HG02759 (cell line): ENCODE measurements at regions not wholly inside any gene's neighbourhood (a gene's known extent, or its start where the extent isn't known, plus 50 kb on each side); places are given as distances from the start of the nearest gene placed in this dataset.

Source experiments
- ATAC-seq: cut with Tn5 transposase; IDR thresholded peaks from one replicate; pipeline ENCODE4 v1.9.1; 2021; ENCODE audit warnings: mild to moderate bottlenecking, moderate library complexity; ENCODE audit not compliant: unreplicated experiment

GRCh38 chrX:9311421-9312160 lies 153.3 kb upstream of the TBL1X start:
- ATAC-seq, result no peak

GRCh38 chrX:9312922-9313867 lies 151.7 kb upstream of the TBL1X start:
- peak; percentile 72 for ATAC-seq

- ATAC-seq, result no peak
These were observed 149.8 kb upstream of the TBL1X start for GRCh38 chrX:9315086-9315485.

- ATAC-seq, result no peak
These were observed 148.8 kb upstream of the TBL1X start for GRCh38 chrX:9316096-9316495.

GRCh38 chrX:9317176-9317575 lies 147.7 kb upstream of the TBL1X start:
- ATAC-seq, result no peak

GRCh38 chrX:9318213-9318612 lies 146.6 kb upstream of the TBL1X start:
- no peak for ATAC-seq

GRCh38 chrX:9318766-9319165 lies 146.1 kb upstream of the TBL1X start:
- ATAC-seq, result no peak

- no peak for ATAC-seq
These were observed 143.9 kb upstream of the TBL1X start for GRCh38 chrX:9320940-9321339.

GRCh38 chrX:9324676-9325075 lies 140.2 kb upstream of the TBL1X start:
- ATAC-seq, result no peak

- no peak for ATAC-seq
These were observed 138.5 kb upstream of the TBL1X start for GRCh38 chrX:9326369-9326768.

GRCh38 chrX:9327086-9327746 lies 137.6 kb upstream of the TBL1X start:
- no peak for ATAC-seq

- ATAC-seq, result no peak
These were observed 137.1 kb upstream of the TBL1X start for GRCh38 chrX:9327747-9328145.

- ATAC-seq, result no peak
These were observed 135.8 kb upstream of the TBL1X start for GRCh38 chrX:9329056-9329455.

- ATAC-seq, result no peak
These were observed 134.4 kb upstream of the TBL1X start for GRCh38 chrX:9330249-9330982.

GRCh38 chrX:9333873-9334560 lies 130.8 kb upstream of the TBL1X start:
- ATAC-seq, result no peak

GRCh38 chrX:9335251-9335650 lies 129.6 kb upstream of the TBL1X start:
- no peak for ATAC-seq

GRCh38 chrX:9336456-9336855 lies 128.4 kb upstream of the TBL1X start:
- no peak for ATAC-seq

- ATAC-seq, result no peak
These were observed 127.8 kb upstream of the TBL1X start for GRCh38 chrX:9337046-9337445.

- ATAC-seq, result no peak
These were observed 125.9 kb upstream of the TBL1X start for GRCh38 chrX:9338986-9339385.
